ENCODE measurements at regions not wholly inside any gene's neighbourhood (a gene's known extent, or its start where the extent isn't known, plus 50 kb on each side); places are given as distances from the start of the nearest gene placed in this dataset.
"Not testable (repeated sequence)": the region's sequence is repeated elsewhere in the genome, so short reads cannot be mapped to it uniquely, and the experiment has no call there.

DNA sequence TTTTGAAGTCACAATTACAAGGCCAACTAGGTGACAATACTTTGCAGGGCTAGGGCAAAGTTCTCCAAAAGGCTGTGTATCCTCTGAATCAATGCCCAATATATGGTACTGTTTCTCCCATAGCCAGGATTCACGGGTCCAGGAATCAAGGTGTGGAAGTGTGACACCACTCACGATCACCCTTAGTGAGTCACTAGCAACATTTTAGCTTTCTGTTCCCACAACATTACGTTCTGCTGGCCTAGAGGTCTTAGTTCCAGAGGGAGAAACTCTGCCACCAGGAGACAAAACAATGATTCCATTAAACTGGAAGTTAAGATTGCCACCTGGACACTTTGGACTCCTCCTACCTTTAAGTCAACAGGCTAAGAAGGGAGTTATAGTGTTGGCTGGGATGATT is 88.5 kb upstream of the RANBP6 start:
- DNase-seq: not testable (repeated sequence)

GRCh38 chr9:6102336-6102987 is 87.0 kb upstream of the RANBP6 start:
- DNase-seq: not testable (repeated sequence)

DNA sequence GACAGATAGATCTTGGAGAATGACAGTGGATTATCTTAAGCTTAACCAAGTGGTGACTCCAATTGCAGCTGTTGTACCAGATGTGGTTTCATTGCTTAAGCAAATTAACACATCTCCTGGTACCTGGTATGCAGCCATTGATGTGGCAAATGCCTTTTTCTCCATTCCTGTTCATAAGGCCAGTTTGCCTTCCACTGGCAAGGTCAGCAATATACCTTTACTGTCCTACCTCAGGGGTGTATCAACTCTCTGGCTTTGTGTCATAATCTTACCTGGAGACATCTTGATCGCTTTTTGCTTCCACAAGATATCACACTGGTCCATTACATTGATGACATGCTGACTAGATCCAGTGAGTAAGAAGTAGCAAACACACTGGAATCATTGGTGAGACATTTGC is 86.3 kb upstream of the RANBP6 start:
- not testable (repeated sequence) for DNase-seq

GRCh38 chr9:6099346-6099745 is 83.9 kb upstream of the RANBP6 start:
- DNase-seq: not testable (repeated sequence)

- no peak for DNase-seq
Observed at GRCh38 chr9:6098431-6098830, 83.0 kb upstream of the RANBP6 start.

DNA sequence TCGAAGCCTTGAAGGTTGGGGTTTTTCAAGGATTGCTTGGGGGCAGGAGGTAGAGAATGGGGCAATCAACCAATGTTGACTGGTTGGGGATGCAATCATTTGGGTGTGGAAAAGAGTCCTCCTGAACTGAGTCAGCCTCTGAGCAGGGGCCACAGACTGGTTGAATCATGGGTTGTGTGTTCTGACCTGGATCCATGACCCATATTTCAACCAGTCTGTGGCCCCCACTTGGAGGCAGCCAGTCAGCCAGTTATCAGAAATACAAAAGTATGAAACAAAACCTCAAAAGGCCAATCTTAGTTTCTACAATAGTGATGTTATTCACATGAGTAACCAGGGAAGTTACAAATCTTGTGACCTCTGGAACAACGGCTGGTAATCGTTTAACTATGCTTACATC is 81.4 kb upstream of the RANBP6 start:
- DNase-seq: no peak

DNA sequence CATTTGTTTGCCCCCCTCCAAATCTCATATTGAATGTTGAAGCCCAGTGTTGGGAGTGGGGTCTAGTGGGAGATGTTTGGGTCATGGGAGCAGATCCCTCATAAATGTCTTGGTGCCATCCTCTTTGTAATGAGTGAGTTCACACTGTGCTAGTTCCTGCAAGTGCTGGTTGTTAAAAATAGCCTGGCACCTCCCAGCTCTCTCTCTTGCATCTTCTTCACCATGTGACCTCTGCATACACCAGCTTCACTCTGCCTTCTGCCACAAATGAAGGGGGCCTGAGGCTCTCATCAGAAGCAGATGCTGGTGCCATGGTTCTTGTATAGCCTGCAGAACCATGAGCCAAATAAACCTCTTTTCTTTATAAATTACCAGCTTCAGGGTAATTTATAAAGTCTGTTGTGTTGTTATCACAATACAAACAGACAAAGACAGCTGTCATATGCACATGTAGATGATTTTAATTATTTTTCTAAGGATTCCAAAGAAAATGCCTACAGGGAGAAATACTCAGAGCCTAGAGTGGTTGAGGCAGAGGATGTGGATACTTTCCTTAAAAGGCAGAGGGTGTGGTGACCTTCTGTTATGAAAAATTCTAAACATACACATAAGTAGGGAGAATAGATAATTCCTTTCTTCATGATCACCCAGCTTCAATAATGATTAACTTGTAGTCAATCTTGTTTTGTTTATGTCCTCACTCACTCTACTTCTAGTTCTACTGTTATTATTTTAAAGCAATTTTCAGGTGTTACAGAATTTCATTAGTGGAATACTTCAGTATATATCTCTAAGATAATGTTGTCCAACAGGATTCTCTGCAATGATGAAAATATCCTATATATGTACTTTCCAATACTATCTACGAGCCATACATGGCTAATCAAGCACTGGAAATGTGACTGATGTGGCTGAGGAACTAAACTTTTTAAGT is 75.1 kb upstream of the RANBP6 start:
- no peak for DNase-seq

DNA sequence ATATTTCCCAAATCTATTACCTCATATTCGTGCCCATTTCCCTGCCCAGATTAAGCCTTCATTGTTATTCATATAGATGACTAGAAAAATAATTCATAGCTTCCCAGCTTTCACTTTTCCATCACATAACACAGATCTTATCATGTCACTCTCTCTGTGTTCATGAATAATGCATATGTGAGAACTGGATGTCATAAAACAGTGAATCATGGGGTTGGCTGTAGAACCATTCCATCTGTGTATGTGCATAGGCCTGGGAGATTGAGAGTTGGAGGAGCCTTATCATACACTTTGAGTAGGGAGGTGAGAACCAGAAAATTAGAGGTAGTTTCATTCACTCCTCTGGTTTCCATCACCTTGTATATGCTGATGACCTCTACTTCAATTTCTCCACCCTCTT is 73.9 kb upstream of the RANBP6 start:
- no peak for DNase-seq

- DNase-seq: no peak
Observed at GRCh38 chr9:6086006-6086655, 70.7 kb upstream of the RANBP6 start.

DNA sequence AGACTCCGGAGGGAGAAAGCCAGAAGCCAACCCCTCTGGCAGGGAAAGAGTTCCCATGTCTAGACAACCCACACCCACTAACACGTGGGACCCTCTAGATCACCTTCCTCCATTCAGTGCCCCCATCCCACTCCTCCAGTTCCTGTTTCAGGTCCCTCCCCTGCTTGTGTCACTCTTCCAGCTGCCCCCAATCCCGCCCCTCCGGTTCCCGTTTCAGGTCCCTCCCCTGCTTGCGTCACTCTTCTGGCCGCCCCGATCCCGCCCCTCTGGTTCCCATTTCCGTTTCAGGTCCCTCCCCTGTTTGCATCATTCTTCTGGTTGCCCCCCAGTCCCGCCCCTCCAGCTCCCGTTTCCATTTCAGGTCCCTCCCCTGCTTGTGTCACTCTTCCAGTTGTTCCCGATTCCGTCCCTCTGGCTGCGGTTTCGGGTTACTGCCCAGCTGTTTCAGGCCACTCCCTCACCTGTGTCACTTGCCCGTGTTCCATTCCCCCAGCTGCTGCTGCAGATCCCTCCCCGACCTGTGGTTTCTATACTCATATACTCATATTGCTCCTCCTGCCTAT is 64.8 kb upstream of the RANBP6 start:
- peak; percentile 93 for DNase-seq

DNA sequence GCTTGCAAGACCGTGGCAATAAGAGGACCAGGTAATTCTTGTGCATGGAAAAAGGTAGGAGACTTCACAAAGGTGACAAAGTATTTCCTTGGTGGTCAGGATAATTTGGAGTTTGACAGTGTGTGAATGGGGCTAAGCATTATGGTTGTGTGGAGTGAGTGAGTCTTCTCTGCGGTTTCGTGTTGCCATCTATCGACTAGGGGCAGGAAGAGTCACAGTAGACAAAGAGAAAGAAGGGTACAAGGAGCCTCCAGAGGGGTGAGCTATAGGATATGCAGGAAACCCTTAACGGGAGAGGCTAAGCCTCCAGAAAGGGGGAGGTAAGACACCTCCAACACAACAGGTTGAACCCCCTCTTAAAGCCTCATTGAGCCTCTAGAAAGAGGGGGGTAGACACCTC is 64.0 kb upstream of the RANBP6 start:
- DNase-seq: no peak

- no peak for DNase-seq
Observed at GRCh38 chr9:6078382-6079105, 63.1 kb upstream of the RANBP6 start.

GRCh38 chr9:6076851-6077250 is 61.4 kb upstream of the RANBP6 start:
- DNase-seq: no peak

DNA sequence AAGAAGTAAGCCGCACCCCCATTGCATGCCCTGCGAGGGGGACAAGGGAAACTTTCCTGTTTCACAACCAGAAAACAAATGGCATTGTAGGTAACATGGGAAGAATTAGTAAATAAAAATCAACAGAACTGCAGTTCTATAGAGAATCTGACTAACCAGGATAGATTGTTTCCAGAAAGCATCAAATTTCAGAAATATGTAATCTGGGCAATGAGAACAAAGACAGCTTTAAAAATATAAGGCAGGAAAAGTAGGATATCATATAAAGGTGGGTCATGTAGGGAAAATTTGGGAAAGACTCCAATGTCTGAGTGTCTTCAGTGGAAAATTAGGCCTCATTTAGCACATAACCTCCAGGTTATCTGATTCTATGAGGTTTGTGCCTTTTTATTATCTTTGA is 58.3 kb upstream of the RANBP6 start:
- DNase-seq: no peak

GRCh38 chr9:6072865-6073264 is 57.4 kb upstream of the RANBP6 start:
- no peak for DNase-seq

DNA sequence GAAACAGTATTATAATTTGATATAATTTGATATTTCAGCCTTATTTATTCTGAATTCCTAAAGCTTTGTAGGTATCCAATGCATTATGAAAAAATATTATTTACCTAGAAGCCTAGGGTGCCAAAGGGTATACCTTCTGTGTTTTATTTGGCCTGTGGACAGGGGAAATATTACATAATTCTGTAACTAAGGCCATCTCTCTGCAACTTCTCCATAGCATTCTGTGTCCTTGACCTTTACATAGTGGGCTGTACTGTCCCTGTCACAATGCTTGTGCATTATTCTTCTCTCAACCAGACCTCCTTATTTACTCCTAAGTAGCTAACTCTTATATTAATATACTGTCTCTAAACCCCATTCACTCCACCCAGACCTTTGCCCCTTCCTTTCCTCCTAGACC is 57.0 kb upstream of the RANBP6 start:
- no peak for DNase-seq

DNA sequence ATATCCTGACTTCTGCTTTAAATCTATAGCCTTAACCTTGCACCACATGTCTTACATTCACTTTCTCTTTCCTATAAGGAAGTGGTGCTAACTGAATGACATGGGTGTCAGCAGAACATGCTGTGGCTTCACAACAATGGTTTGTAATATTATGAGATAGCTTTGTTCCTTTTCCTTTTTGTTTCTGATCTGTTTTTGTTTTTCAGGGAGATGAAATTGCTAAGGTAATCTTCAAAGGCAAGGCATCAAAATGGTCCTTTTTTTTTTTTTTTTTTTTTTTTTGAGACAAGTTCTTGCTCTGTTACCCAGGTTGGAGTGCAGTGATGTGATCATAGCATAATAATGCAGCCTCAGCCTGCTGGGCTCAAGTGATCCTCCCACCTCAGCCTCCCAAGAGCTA is 53.6 kb upstream of the RANBP6 start:
- no peak for DNase-seq

- DNase-seq: no peak
Observed at GRCh38 chr9:6067426-6067825, 52.0 kb upstream of the RANBP6 start.

All from left hindlimb (tissue), 1 donor.